ENCODE measurements at regions not wholly inside any gene's neighbourhood (a gene's known extent, or its start where the extent isn't known, plus 50 kb on each side); places are given as distances from the start of the nearest gene placed in this dataset.
"Not testable (repeated sequence)": the region's sequence is repeated elsewhere in the genome, so short reads cannot be mapped to it uniquely, and the experiment has no call there.

DNA sequence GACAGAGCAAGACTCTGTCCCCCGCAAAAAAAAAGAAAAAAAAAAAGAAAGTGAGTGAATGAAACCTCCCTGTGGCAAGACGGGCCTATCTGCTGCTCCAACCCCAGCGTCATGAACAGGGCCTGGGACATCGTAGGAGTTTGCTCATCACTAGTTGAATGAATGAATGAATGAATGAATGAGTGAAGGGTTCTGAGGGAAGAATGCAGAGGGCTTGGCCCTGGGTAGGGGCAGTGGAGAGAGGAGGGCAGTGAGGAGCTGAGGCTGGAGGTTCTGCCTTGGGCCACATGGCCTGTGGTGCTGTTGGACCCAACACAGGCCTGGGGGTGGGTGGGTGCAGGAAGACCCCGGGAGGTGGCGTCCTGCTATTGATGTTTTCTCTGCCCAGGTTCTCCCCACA, 125.5 kb upstream of the CIBAR2 start:
- no peak for DNase-seq (ENCODE audit: low read depth, low spot score)

DNA sequence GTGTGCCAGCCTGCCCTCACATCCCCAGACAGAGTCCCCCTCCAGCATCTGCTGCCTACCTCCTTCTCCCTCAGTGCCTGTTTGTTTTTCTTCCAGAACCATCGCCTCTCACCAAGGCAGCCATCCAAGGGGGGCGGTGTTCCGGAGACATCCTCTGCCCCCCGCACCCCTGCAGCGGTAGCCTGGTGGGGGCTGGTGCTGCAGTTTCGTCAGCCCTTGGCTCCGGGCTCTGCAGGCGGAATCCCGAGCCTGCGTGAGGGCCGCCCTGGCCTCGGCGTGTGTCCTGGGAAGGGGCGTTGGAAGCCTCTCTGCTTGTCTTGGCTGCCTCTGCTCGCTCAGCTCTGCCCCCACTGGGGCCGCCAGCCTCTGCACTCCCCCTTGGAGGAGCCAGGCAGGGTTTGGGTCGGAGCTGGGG, 126.0 kb upstream of the CIBAR2 start:
- no peak for DNase-seq (ENCODE audit: low read depth, low spot score)

DNA sequence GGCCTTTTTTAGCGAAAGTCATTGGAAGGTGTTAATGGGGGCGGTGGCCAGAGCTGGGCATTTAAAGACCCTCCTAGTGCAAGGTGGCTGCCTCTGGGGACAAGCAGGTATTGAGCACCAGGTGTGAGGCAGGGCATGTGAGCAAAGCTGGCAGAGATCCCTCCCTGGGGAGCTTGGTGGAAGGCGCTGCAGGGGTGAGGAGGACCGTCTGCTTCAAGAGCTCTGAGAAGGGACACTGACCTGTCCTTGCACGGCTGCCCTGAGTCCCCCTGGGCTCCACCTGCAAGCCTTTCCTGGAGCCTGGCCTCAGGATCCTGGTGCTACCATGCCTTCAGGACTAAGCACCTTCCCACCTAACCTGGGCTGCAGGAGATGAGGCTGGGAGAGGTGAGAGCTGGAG, 127.0 kb upstream of the CIBAR2 start:
- DNase-seq (ENCODE audit: low read depth, low spot score): no peak

DNA sequence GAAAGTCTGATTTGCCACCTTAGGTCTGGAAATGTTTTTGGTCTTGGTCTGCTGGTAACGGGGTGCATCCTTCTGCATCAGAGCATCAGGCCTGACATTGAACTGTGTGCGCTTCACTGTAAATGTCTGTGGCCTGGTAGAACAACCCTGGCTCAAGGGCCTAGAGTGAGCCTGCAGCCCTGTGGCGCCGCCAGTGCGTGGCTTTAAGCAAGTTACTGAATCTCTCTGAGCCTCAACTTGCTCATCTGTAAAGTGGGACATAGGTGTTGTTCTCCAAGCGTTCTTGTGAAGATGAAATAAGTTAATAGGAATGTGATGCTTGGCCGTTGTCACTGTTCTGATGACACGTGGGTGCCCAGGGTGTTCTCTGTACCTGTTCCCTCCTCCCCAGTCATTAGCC, 127.6 kb upstream of the CIBAR2 start:
- no peak for DNase-seq (ENCODE audit: low read depth, low spot score)

DNA sequence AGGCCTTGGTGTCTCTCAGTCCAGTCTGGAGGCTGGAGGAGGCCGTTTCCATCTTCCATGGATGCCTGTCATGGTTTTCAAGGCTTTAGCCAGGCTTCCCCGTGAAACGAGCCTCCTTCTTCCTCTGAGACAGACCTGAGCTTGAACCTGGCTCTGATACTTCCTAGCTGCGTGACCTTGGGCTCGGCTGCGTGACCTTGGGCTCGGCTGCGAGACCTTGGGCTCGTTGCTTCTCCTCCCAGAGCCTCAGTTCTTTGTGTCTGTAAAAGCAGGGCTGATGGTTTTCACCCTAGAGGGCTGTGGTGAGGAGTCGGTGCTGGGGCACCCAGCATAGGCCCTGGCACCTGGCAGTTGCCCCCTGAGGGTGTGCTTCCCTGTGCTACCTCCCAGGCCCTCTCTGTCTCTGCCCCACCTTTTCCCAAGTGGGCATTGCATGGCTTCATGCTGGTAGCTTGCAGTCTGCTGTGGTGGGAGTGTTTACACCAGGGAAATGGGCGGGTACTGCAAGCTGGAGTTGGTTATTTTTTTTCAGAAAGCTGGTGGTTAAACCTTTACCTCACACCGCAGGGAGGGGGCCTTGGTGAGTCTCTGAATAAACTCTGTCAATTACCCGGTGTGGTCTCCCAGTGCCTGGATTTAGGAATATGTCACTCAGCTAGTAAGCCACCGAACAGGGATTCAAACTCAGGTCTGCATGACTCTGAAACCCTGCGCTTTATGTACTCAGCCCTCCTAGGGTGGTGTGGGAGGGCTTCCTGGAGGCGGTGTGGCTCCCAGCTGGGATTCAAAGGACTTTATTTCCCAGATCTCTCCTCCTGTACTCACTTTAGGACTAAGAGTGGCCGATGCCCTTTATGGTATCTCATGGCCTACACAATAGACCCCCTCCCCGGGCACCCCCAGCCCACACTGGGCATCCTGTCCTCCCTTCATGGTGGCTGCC, 129.0 kb upstream of the CIBAR2 start:
- no peak for DNase-seq (ENCODE audit: low read depth, low spot score)

DNA sequence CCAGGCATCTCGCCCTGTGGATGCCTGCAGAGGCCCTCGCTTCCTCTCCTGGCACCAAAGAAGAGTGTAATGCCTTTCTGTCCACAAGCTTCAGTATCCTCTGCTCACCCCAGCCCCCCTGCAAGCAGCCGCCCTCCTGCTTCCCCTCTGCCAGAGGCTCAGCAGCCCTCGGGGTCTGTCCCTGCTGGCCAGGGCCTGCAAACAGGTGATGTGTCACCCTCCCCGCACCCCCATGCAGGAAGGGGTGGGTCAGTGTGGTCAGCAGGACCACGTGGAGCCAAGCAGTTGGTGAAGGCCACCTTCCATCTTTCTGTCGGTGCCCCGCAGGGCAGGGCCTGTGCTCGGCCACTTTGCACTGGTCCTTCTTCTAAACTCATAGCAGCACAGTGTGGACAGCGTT, 129.9 kb upstream of the CIBAR2 start:
- DNase-seq (ENCODE audit: low read depth, low spot score): no peak

DNA sequence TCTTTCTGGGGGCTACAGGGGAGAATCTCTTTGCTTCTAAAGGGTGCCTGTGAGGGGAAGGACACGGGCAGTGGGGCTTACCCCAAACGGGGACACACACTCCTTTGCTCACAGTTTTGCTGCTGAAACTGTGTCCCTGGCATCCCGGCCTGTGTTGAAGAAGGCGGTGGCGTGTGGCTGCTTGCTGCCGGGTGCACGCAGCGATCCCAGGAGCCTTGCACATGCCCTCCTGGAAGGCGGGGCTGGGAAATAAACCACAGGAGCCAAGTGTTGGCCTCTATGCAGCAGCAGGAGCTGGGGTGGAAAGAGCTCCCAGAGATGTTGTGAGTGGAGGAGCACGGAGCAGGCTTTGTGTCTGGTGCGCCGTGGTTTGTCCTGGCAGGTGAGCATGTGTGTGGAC, 131.0 kb upstream of the CIBAR2 start:
- DNase-seq (ENCODE audit: low read depth, low spot score): no peak

DNA sequence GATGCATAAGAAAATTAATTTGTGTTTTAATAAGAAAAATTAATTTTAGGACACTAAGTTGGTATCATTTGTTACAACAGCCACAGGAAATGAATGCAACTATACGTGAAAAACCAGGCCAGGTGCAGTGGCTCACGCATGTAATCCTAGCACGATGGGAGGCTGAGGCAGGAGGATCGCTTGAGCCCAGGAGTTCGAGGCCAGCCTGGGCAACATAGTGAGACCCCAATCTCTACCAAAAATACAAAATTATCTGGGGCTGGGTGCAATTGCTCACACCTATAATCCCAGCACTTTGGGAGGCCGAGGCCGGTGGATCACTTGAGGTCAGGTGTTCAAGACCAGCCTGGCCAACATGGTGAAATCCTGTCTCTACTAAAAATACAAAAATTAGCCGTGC, 132.2 kb upstream of the CIBAR2 start:
- DNase-seq (ENCODE audit: low read depth, low spot score): not testable (repeated sequence)

DNA sequence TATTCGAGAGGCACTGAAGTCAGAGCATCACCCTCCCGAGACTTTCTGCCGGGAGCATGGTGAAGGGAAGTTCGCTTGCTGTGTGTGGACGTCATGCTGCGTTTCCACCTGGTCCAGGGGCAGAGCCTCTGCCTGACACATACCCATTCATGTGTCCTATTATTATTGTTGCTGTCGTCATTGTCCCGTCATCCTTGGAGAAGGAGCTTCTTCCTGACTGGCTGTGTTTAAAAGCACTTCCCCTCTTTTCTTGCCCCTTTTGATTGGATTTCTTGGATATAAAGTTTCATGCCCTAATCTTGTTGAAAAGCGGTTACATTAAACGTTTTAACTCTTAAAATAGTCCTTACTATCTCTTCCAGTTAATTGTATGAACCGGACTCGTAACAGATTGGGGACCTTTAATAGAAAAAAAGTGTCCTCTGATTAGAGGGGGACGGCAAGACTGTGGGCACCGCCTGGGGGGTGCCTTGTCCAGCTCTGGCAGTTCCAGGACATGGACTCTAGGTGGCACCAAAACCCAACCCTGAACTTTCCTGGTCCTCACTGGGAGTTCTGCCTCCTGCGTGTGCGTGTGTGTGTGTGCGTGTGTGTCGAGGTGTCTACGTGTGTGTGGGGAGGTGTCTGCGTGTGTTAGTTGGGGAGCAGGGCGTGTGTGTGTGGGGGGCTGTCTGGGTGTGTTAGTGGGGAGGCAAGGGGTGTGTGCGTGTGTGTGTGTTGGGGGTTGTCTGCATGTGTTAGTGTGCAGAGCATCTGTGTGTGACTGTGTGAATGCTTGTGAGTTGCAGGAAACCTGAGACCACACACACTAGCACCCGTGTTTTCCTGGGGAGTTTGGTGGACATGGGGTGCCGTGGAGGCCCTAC, 133.3 kb upstream of the CIBAR2 start:
- DNase-seq (ENCODE audit: low read depth, low spot score): no peak

DNA sequence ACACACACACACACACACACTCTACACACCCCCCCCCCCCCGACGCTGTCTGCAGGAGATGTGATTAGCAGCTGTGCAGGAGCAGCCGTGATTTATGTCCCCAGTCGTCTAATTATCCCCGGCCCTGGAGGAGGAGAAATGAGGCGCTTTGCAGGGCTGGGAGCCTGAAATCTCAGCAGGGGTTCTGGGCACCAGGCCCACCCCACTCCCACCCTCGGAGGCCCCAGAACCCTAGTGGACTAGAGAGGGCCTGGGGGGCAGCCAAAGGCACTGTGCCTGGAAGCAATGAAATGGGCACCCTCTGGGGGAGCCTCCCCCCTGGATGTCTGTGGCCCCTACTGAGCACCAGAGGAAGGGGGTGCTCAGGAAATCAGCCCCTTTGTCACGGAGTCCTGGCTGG, 134.2 kb upstream of the CIBAR2 start:
- no peak for DNase-seq (ENCODE audit: low read depth, low spot score)

DNA sequence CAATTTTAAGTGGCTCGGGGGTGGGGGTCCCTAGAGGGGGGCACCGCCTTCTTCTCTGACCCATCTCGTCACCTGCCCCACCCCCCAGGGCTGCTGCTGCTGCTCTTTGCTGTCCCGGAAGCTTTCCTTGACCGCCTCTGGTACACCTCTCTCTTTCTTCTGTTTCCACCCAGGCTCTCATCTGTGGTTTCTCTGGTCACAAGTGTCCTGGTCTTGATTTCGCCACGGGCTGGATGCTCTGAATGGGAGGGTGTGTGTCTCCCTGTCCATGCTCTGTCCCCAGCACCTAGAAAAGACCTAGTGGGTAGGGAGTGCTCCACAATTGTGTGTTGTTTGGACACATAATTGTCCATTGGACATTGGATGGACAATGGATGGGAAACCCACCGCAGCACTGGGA, 134.7 kb upstream of the CIBAR2 start:
- no peak for DNase-seq (ENCODE audit: low read depth, low spot score)

DNA sequence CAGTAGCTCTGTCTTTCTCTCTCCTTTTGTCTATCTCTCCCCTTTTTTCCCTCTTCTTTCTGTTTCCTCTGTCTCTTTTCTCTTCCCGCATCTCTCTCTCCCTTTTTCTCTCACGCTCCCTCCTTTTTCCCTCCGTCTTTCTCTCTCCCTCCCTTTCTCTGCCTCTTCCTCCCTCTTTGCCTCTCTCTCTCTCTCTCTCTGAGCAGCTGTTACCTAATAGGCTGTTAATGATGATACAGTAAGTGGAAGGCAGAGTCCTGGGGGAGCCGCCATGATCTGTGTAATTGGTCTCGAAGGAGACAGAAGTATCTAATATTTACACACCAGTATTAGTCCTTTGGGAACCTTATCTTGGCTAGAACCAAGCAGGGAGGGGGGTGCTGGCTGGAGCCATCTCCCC, 136.1 kb upstream of the CIBAR2 start:
- DNase-seq (ENCODE audit: low read depth, low spot score): no peak

DNA sequence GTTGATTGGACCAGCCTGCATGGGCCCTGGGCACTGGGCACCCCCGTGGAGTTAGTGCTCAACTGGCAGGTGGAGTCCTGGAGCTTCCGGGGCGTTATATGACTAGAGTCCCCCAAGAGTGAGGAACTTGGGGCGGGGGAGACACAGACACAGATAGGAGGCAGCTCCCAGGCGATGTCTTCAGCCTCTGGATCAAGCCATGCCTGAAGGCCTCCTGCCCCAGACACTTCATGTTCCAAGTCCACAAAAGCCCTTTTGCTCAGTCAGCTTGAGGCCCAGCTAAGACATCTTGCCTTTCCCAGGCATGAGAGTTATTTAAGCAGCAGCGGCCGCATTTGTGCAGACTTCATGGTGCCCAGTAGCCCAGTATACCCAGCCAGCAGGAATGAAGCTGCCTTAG, 136.6 kb upstream of the CIBAR2 start:
- DNase-seq (ENCODE audit: low read depth, low spot score): no peak

DNA sequence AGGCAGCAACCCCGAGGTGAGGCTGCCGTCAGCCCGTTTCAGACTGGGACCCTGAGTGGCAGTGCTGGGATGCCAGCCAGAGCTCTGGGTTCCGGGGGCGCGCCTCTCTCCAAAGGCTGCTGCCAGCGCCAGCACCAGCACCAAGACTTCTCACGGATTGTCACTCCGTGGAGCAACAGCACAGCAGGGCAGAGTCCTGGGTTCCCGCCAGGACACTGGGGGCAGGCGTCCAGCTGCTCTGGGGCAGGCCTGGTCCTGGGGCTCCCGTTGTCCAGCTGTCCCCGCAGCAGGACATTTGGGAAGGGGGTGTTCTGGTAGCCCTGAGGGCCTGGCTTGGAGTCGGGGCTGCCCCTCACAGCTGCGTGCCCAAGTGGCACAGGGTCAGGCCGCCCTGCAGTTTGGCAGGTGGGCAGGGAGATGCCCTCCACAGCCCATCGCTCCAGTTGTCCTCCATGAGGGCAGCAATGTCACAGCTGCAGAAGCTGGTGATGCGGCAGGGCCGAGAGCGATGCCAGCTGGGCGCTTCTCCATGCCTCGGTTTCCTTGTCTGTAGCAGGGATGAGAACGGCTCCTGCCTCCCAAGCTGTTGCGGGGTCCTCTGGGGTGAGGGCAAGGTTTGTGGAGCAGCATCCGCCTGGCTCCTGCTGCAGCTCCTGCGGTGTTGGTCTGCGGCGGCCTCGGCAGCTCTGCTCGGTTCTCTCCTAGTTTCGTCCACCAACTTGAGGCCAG, 137.3 kb upstream of the CIBAR2 start:
- DNase-seq (ENCODE audit: low read depth, low spot score): no peak

DNA sequence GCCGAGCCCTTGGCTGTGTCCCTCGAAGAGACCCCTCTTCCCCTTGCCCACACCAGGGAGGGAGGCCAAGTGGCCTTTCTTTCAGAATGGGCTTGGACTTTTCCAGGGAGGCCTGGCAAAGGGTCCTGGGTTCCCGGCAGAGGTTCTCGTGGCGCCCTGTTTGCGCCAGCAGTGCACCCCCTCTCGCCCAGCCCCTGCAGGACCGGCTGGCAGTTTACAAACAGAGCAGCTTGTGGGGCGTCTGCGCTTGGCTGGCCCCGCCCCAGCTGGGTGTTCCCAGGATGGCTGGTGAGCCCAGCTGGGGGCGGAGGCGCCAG, 137.8 kb upstream of the CIBAR2 start:
- DNase-seq (ENCODE audit: low read depth, low spot score): no peak

DNA sequence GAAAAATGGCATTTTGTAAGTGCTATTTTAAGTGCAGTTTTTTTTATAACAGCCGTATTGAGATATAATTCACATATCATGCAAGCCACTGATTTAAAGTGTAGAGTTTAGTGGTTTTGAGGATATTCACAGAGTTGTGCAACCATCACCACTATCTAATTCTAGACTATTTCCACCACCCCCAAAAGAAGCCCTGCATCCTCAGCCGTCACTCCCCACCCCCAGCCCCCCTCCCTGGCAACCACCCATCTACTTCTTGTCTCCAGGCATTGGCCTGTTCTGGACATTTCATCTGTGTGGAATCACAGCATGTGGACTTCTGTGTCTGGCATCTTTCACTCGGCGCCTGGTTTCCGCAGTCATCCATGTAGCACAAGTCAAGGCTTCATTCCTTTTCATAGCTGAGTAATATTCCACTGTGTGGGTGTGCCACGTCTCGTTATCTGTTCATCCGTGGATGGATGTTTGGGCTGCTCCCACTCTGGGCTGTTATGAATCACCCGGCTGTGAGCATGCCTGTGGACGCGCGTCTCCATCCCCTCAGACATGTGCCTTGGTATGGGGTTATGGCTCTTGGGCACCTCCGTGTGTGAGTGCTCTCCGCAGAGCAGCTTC, 138.4 kb upstream of the CIBAR2 start:
- no peak for DNase-seq (ENCODE audit: low read depth, low spot score)

DNA sequence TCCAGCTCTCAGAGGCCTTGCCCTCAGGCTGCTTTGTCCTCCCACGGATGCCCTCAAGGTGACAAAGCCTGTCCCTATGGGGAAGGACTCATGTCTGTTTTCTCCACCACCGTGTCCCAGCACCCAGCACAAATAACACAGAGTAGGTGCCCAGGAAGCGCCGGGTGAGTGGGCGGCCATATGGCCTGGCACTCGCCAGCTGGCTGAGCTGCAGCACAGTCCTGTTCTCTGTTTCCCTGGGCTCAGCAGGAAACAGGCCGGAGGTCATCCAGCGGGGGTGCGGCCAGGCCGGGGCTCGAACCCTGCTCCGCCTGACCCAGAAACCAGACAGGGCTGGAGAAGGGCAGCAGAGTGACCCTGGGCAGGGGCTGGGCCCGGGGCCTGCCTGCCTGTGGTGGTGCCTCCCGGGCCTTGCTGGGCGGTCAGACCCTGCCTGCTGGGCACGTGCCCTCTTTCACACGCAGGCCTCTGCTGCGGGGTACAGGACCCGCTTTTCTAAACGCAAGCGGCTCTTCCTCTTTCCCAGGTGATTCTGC, 139.0 kb upstream of the CIBAR2 start:
- no peak for DNase-seq (ENCODE audit: low read depth, low spot score)

DNA sequence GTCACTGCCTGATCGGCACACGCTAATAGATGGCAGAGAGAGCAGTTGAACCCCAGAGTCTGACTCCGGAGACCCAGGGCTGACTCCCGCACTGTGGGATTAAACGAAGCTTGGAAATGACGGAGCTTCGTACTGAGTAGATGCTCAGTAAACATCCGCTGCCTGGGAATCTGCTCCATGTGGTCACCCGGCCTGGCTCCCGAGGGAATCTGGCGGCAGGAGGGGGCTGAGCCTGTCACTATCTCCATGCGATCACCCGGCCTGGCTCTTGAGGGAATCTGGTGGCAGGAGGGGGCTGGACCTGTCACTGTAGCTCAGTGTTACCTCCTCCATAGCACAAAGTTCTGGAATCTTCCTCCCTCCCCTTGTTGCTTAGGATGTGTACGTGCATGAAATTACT, 139.7 kb upstream of the CIBAR2 start:
- DNase-seq (ENCODE audit: low read depth, low spot score): no peak

DNA sequence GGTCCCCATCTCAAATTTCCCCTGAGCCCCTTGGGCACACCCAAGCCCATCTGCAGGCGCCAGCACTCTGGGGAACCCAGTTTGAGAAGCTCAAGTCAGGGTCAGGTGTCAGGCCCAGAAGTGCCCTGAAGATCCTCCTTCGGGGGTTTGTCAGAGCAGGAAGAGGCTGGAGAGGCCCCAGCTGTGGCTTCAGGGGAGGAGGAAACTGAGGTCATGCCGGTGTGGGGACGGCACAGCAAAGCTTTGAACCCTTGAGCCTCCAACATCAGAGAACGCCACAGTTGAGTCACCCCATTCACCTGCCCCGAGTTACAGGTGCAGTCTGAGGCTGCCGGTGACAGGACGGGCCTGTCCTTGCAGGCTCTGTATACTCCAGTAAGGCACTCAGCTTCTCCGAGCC, 140.2 kb upstream of the CIBAR2 start:
- no peak for DNase-seq (ENCODE audit: low read depth, low spot score)

DNA sequence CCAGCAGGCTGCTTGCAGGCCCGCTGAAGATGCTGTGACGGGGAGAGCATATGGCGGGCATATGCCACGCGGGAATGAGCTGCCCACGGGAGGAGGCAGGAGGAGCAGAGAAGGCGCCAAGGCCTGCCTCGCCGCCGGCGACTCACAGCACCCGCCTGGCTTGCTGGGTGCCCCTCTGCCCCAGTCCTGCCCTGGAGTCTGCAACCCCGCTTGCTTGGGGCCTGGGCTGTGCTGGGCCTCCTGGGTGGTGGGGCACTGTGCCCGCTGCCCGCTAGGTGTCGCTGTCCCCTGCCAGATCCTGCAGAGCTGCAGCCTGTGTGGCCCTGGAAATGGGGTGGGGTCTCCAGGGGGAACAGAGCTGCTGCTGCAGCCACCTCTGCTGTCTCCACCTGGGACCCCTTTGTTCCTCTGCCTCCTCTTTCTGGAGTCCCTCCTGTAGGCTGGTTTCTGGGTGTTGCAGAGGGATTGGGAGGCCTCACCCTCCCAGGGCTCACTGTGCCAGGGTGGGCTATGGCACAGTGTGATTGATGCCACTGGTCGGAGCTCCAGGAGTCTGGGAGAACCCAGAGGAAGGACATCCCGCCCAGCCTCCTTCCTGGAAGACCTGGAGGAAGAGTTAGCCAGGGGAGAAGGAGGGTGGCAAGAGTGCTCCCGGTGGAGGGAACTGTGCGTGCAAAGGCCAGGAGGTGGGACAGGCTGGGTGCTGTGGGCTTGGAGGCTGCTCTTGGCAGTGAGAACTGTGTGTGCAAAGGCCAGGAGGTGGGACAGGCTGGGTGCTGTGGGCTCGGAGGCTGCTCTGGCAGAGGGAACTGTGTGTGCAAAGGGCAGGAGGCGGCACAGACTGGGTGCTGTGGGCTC, 141.0 kb upstream of the CIBAR2 start:
- no peak for DNase-seq (ENCODE audit: low read depth, low spot score)
